8988T (cell line): ENCODE measurements at regions not wholly inside any gene's neighbourhood (a gene's known extent, or its start where the extent isn't known, plus 50 kb on each side); places are given as distances from the start of the nearest gene placed in this dataset.

Experiments
- DNase-seq: peaks from one replicate; pipeline ENCODE4 v3.0.0; 2011

- no peak for DNase-seq
Observed at GRCh38 chr17:14873996-14874395, 391.1 kb downstream of the PMP22 start.

DNA sequence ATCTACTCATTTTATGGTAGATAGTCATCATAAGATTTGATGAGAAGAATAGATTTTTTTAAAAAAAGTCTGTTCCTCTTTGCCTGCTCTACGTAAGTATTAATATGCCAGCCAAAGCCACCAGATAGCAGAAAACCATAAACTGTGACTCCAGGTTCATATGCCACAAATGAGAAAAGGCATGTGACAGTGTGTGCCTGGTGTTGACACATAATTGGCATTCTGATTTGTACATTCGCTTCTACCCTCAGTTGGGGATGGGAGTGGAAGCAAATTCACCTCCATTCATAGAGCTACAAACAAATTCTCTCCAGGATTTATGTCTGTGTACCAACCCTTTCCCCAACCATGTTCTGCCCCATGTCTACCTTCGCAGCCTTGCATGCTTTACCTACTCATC is 391.6 kb downstream of the PMP22 start:
- DNase-seq = no peak

GRCh38 chr17:14871921-14872320 is 393.2 kb downstream of the PMP22 start:
- DNase-seq = no peak

DNA sequence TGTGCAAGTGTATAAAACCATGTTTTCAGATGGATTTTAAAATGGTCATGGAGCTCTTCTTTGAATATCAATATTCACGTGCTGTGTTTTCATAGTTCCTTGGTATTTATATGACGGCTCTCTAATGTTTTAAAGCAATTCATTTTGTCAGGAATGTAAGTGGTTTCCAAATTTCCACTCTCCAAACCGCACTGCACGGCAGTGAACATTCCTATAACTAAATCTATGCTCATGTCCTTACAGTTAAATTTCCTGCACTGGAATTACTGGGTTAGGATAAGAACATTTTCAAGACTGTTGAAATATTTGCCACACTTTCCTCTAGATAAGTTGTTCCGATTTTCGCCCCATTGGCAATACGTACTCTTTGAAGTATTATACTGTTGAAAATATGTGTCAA is 398.9 kb downstream of the PMP22 start:
- no peak for DNase-seq

DNA sequence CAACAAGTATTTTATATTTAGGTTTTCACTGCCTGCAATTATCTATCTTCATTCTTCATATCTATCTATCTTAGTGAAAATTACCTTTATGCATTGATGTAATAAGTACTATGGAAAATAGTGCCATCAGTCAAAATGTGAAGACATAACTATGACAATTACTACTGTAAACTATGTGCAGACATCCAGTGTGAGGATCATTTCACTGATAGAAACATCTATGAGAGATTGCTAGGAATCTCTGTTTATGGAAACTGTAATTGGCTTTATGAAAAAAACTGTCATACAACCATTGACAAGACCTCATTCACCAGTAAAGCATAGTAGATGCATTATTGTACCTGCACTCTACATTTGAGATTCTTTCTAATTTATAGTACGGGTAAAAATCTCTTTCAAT is 401.0 kb downstream of the PMP22 start:
- no peak for DNase-seq

DNA sequence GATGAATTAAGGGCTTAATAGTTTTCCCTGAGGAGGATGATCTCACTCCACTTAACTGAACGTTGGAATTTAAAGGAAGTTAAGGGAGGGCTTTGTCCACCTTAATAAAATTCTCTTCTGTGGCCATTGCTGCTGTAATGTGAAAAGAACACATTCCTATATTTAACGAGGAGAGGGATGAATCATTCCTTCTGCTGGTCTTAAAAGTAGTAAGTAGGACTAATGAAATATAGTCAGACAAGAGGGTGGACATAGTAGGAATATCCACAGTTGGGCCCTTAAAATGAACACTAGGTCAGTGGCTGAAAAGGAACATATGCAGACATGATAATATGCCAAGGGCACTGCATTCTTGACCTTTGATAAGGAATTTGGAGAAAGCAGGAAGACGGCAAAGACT is 405.6 kb downstream of the PMP22 start:
- DNase-seq = no peak

- DNase-seq = no peak
Observed at GRCh38 chr17:14856176-14856575, 408.9 kb downstream of the PMP22 start.

DNA sequence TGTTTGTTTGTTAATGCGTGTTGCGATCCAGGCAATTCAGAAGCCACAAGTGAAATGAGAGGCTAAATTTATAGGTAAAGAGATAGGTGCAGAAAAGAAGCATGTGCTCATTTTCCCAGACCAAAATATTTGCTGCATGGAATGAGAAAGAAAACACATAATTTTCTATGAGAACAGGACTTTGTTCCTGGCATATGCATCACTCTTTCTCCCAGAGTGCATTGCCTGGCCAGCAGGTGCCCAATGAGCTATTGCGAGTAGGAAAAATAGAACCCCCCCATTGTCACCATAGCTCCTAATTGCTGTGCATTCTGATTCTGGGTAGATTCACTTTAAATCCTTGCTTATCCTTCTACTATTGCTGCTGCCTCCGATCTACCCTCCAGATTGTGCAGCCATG is 410.4 kb downstream of the PMP22 start:
- DNase-seq = no peak

- no peak for DNase-seq
Observed at GRCh38 chr17:14845591-14846281, 419.4 kb downstream of the PMP22 start.

DNA sequence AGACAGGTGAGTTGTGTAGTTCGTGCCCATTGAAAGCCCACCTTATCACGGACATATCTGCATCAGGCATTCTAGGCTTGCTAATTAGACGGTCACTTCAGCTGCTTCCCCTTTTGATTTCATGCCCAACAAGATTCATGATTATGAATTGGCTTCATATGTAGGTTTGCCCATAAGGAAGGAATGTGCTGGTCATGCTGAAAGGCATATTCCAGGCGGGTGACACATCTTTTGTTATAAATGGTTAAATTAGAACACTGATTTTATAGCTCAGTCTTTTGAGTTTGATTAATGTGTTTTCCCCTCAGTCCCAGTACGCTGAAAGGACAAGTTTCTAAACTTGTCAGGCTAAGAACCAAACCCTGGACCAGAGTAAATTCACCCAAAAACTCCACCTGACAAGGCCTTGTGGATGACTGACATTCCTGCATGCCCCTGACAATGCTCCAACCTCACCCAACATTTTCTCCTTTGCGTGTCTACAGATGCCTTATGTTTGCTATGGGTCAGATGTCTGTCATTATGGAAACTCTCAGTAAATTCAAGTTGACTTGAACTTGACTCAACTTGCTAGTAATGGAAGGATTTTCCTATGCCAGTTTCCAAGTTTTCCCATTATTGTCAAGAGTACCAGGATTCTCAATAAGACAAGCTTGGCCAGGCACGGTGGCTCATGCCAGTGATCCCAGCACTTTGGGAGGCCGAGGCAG is 421.9 kb downstream of the PMP22 start:
- no peak for DNase-seq

DNA sequence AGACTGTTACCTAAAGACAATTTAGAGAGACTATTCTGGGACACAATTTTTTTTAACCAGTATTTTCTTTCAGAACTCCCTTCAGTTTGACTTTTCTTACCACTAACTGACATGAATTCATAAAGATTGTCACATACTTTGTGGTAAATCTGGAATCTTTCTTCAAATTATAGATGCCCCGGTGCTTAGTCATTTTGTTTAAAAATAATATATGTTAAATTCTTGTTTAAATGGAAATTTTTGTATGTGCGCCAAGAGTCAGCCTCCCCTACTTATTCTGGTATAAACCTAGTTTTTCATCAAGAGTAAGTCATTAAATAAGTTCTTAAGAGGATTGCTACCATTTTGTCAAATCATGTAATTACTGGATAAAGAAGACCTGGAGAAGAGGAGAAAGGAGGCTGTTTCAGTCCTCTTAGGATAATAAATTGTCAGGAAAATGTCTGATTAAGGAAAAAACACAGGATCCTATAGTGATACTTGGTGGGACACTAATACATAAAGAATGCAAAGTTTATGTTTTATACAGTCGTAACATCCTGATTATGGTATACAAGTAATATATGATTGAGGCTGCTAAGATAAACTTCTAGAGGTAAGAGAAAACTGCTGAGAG is 424.4 kb downstream of the PMP22 start:
- DNase-seq = no peak

GRCh38 chr17:14838567-14838966 is 426.6 kb downstream of the PMP22 start:
- no peak for DNase-seq

- DNase-seq = no peak
Observed at GRCh38 chr17:14833201-14833785, 431.8 kb downstream of the PMP22 start.

- DNase-seq = no peak
Observed at GRCh38 chr17:14831491-14831890, 433.6 kb downstream of the PMP22 start.

- no peak for DNase-seq
Observed at GRCh38 chr17:14827396-14827919, 437.7 kb downstream of the PMP22 start.

- DNase-seq = no peak
Observed at GRCh38 chr17:14826358-14826757, 438.8 kb downstream of the PMP22 start.

GRCh38 chr17:14818469-14818868 is 446.7 kb downstream of the PMP22 start:
- DNase-seq = no peak

DNA sequence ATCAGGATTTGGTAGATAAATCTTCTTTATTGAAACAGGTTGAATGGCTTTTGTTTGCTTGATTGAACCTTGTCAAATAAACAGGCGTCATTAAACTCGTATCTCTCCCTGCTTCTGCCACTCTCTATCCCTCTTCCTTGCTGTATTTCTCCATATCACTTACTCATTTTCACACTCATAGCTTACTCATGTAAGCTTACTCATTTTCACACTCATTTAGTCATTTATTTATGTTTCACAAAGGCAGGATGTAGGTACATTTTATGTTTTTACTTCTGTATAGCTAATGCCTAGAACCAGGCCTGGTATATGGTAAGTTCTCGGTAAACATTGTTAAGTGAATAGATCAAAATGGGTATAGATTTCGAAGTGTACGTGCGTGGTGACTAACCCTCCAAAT is 450.0 kb downstream of the PMP22 start:
- no peak for DNase-seq

- DNase-seq = no peak
Observed at GRCh38 chr17:14813649-14814370, 451.3 kb downstream of the PMP22 start.

DNA sequence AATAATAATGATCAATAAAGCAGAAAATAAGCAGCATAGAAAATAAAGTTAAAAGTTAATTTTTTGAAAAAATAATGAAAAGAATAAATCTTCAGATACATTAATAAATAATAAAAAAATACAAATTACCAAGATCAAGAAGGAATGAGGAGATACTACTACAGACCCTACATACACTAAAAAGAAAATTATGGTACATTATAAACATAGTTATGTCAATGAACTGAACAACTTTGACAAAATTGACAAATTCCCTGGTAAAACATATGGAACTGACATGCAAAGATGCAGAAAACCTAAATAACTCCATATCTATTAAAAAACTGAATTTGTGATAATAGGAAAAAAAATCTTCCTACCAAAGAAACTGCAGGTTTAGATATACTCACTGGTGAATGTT is 456.7 kb downstream of the PMP22 start:
- no peak for DNase-seq

- no peak for DNase-seq
Observed at GRCh38 chr17:14805348-14805747, 459.8 kb downstream of the PMP22 start.

DNA sequence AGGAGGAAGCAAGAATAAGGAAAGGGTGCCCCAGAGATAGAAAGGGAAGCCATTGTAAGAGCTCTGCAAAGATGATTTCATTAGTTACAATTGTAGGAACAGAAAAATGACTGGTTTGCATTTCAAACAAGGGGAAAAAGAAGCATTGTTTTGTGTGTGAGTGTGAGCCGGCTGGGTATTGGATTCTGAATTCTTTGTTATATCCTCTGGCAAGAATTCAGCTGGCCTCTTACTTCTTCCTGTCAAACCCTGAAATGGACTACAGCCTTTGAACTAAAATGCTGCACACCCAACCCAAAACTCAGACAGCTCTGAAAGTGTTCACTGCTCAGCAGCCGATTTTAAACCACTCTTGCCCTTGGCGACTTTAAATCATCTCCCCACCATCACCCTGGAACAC is 461.3 kb downstream of the PMP22 start:
- DNase-seq = no peak

- DNase-seq = no peak
Observed at GRCh38 chr17:14797801-14798200, 467.3 kb downstream of the PMP22 start.
